ENCODE measurements at regions not wholly inside any gene's neighbourhood (a gene's known extent, or its start where the extent isn't known, plus 50 kb on each side); places are given as distances from the start of the nearest gene placed in this dataset.

DNA sequence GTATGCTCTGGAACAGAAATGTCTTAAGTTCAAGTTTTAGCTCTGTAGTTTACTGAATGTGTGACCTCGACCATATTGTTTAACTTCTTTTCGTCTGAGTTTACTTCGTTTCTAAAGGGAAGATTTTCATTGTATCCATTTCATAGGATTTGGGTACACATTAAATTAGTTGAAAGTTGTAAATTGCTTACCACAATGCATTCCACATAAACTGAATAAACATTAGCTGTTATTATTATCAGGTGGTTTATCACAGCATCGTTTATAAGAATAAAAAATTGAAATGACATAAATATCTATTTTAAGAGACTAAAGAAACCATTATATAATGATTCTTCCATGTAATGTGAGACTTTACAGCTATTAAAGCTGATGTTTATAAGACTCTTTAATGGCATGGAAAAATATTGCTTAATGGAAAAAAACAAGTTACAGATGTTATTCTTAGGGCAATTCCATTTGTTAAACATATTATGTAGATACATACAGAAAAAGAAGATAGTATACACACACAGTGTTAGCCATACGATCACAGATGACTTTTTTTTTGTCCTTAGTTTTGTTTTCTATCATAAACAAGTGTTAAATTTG, 342.3 kb upstream of the SGO1 start:
- TF ChIP-seq EZH2 (IDR thresholded peaks at IDR 0.05) = no peak
- TF ChIP-seq, protein P1, sequence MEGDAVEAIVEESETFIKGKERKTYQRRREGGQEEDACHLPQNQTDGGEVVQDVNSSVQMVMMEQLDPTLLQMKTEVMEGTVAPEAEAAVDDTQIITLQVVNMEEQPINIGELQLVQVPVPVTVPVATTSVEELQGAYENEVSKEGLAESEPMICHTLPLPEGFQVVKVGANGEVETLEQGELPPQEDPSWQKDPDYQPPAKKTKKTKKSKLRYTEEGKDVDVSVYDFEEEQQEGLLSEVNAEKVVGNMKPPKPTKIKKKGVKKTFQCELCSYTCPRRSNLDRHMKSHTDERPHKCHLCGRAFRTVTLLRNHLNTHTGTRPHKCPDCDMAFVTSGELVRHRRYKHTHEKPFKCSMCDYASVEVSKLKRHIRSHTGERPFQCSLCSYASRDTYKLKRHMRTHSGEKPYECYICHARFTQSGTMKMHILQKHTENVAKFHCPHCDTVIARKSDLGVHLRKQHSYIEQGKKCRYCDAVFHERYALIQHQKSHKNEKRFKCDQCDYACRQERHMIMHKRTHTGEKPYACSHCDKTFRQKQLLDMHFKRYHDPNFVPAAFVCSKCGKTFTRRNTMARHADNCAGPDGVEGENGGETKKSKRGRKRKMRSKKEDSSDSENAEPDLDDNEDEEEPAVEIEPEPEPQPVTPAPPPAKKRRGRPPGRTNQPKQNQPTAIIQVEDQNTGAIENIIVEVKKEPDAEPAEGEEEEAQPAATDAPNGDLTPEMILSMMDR (IDR thresholded peaks at IDR 0.05 in 2 of 3, conservative IDR thresholded peaks at IDR 0.05 in 1 of 3; ENCODE audit: borderline replicate concordance in 1 of 3, insufficient read depth in 1 of 3, low read depth in 2 of 3, low read length in 2 of 3) = no peak
- no peak for TF ChIP-seq SP1 (IDR thresholded peaks at IDR 0.05; ENCODE audit: low read depth)
- TF ChIP-seq SIN3A (IDR thresholded peaks at IDR 0.05; ENCODE audit: low read depth) = no peak
- TF ChIP-seq POLR2AphosphoS5 (IDR thresholded peaks at IDR 0.05; ENCODE audit: low read depth, low read length) = no peak
- no peak for TF ChIP-seq CEBPB (IDR thresholded peaks at IDR 0.05; ENCODE audit: low read depth)
- TF ChIP-seq, protein P2, sequence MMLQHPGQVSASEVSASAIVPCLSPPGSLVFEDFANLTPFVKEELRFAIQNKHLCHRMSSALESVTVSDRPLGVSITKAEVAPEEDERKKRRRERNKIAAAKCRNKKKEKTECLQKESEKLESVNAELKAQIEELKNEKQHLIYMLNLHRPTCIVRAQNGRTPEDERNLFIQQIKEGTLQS (IDR thresholded peaks at IDR 0.05) = no peak
- TF ChIP-seq, protein P3, sequence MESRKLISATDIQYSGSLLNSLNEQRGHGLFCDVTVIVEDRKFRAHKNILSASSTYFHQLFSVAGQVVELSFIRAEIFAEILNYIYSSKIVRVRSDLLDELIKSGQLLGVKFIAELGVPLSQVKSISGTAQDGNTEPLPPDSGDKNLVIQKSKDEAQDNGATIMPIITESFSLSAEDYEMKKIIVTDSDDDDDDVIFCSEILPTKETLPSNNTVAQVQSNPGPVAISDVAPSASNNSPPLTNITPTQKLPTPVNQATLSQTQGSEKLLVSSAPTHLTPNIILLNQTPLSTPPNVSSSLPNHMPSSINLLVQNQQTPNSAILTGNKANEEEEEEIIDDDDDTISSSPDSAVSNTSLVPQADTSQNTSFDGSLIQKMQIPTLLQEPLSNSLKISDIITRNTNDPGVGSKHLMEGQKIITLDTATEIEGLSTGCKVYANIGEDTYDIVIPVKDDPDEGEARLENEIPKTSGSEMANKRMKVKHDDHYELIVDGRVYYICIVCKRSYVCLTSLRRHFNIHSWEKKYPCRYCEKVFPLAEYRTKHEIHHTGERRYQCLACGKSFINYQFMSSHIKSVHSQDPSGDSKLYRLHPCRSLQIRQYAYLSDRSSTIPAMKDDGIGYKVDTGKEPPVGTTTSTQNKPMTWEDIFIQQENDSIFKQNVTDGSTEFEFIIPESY (IDR thresholded peaks at IDR 0.05; ENCODE audit: extremely low read depth, insufficient replicate concordance, low read length) = no peak
- no peak for TF ChIP-seq RAD21 (IDR thresholded peaks at IDR 0.05; ENCODE audit: low read depth)
- TF ChIP-seq POLR2A (IDR thresholded peaks at IDR 0.05; ENCODE audit: borderline replicate concordance, extremely low read depth, insufficient read depth, insufficient read length) = no peak

Data from HCT116 (cell line).